Right lobe of liver (tissue), 4 donors: ENCODE measurements at regions not wholly inside any gene's neighbourhood (a gene's known extent, or its start where the extent isn't known, plus 50 kb on each side); places are given as distances from the start of the nearest gene placed in this dataset.

Experiments
- POLR2A ChIP-seq: fragments of 450-650 bp; IDR thresholded peaks from one replicate; pipeline ENCODE4 v1.6.1; 2017; ENCODE audit warnings: antibody characterized with exemption, mild to moderate bottlenecking
- TF ChIP-seq, protein P1 (sequence below), 4 donors: fragments of 200-600 bp in 3 of 4; fragments of 450-650 bp in 1 of 4; IDR thresholded peaks; one replicate each; pipeline versions ENCODE4 v1.5.1 to v1.8.0; 2016 to 2022; ENCODE audit warnings: antibody characterized with exemption in 4 of 4, mild to moderate bottlenecking in 2 of 4
- donor health status: DM: no; HTN: no; CAD: no.
- donor health status: DM: no; HTN: no; CAD: no.
- donor health status: DM: no; HTN: yes; CAD: no.

DNA sequence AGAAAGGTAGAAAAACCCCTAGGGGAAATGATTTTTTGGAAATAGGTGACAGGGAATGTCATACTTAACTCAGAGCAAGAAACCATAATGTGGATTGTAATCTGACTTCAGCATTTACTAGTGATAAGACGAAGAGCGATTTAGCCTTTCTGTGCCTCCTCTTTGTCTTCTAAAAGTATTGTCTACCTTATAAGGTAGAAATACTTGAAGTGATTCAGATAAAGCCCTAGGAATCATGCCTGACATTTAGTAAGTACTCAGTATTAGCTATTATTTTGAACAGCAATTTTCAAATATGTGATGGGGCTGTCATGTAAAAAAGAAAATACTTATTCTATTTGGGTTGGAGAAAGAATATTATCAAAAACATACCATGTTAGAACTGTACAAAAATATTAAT lies 525.9 kb upstream of the EYS start:
- TF ChIP-seq, protein P1, sequence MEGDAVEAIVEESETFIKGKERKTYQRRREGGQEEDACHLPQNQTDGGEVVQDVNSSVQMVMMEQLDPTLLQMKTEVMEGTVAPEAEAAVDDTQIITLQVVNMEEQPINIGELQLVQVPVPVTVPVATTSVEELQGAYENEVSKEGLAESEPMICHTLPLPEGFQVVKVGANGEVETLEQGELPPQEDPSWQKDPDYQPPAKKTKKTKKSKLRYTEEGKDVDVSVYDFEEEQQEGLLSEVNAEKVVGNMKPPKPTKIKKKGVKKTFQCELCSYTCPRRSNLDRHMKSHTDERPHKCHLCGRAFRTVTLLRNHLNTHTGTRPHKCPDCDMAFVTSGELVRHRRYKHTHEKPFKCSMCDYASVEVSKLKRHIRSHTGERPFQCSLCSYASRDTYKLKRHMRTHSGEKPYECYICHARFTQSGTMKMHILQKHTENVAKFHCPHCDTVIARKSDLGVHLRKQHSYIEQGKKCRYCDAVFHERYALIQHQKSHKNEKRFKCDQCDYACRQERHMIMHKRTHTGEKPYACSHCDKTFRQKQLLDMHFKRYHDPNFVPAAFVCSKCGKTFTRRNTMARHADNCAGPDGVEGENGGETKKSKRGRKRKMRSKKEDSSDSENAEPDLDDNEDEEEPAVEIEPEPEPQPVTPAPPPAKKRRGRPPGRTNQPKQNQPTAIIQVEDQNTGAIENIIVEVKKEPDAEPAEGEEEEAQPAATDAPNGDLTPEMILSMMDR (IDR thresholded peaks at IDR 0.05): no peak
- no peak for TF ChIP-seq POLR2A
